Right cardiac atrium (tissue), 5 donors: ENCODE measurements at regions not wholly inside any gene's neighbourhood (a gene's known extent, or its start where the extent isn't known, plus 50 kb on each side); places are given as distances from the start of the nearest gene placed in this dataset.

Experiments used
- ATAC-seq, 2 donors: fragments of 200-7000 bp; cut with Tn5 transposase; one replicate each; pipeline versions ENCODE4 v1.8.0 to v1.9.1; 2020; ENCODE audit warnings: moderate library complexity in 2 of 2, mild to moderate bottlenecking in 1 of 2
- DNase-seq, 3 donors: peaks; one replicate each; pipeline ENCODE4 v3.0.0-alpha.2; 2020
- H3K27ac ChIP-seq: one replicate; pipeline ENCODE4 v1.5.1; 2013; ENCODE audit warnings: mild to moderate bottlenecking, low read length, control low read depth, moderate library complexity
- H3K27me3 ChIP-seq: one replicate; pipeline ENCODE4 v1.6.1; 2013; ENCODE audit not compliant: control insufficient read depth, insufficient read depth
- H3K4me1 ChIP-seq: one replicate; pipeline ENCODE4 v1.6.1; 2013; ENCODE audit warnings: low read length; ENCODE audit not compliant: control insufficient read depth, insufficient read depth
- H3K4me3 ChIP-seq: one replicate; pipeline ENCODE4 v1.5.1; 2013; ENCODE audit warnings: low read length, control low read depth
- H3K9me3 ChIP-seq: one replicate; pipeline ENCODE4 v1.6.1; 2013; ENCODE audit warnings: low read length; ENCODE audit not compliant: control insufficient read depth
- WGBS: extraction: QIAGEN DNeasy Blood & Tissue Kit; methylation state at CpG from one replicate; pipeline ENCODE4 v1.1.7; 2013; 5-methylcytosine and 5-hydroxymethylcytosine counted together
- intact Hi-C, 4 donors: fragments of 100-400 bp; cut with DNase I; formaldehyde crosslinking; loops; one replicate each; pipeline versions ENCODE4 v1.11.0 to v1.14.0; 2022 to 2023
- donor health status: healthy with polysubstance abuse.
- donor health status: DM: no; HTN: yes; CAD: no.
- donor health status: DM: no; HTN: no; CAD: no.
- donor health status: DM: no; HTN: yes; CAD: no; lungs with severe emphysema.
- donor health status: DM: yes; HTN: yes; CAD: no.

DNA sequence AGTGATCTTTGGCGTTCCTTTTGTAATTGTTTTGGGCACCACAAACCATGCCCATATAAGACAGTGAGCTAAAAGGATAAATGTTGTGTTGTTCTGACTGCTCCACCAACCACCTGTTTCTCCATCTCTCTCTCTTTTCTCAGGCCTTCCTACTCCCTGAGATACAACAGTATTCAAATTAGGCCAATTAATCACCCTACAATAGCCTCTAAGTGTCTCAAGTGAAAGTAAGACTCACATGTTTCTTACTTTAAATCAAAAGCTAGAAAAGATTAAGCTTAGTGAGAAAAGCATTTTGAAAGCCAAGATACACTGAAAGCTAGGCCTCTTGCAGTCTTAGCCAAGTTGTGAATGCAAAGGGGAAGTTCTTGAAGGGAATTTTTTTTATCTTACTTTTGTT is 268.8 kb upstream of the NREP start:
- Histone ChIP-seq H3K27ac (no peak overlapping the region), H3K4me1 (no peaks in the 10 kb centered on the region), H3K4me3 (no peak overlapping the region), H3K27me3 (no peaks in the 10 kb centered on the region), H3K9me3 (no peaks in the 10 kb centered on the region)
- no peak for DNase-seq
- no peak for ATAC-seq
- intact Hi-C loops: no loop called here
- 2% methylated on average over 1 of the region's 1 CpG for WGBS

DNA sequence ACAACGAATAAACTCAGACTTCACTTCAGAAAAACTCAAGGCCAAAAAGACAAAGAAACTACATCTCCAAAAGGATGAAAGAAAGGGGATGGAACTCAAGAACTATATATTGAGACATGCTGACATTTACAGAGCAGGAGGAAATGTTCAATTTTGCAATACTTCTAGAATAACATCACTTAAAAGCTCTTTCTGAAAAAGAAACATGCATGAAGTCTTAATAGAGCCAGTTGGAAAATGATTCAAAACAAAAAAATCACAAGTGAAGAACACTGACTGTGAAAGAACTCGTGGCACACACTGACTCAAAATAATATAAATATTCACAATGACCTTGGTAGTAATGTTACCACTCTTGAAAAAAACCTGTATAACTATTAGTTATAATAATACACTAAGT is 267.8 kb upstream of the NREP start:
- intact Hi-C loops: no loop called here
- Histone ChIP-seq H3K27ac (no peak overlapping the region), H3K27me3 (no peaks in the 10 kb centered on the region), H3K4me3 (no peak overlapping the region), H3K4me1 (no peaks in the 10 kb centered on the region), H3K9me3 (no peaks in the 10 kb centered on the region)
- WGBS: 72% methylated on average over 2 of the region's 2 CpGs
- no peak for DNase-seq
- no peak for ATAC-seq

DNA sequence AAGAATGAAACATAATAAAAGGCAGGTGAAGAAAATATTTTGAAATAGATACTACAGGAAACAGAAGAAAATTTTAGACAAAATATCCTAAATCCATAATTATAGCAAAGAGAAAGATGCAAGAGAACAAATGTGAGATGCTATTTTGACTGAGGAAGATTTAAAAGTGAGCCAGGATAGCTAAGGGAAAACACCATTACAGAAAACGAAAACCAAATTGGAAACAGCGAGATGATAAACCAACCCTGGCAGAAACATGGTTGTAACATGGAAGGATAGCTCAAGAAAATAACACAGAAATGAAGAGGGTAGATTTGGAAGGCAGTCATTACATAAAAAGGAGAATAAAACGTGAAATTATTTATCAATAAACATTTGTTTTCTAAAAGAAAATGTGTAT is 267.2 kb upstream of the NREP start:
- no peak overlapping the region for H3K27ac ChIP-seq
- H3K4me1 ChIP-seq: no peaks in the 10 kb centered on the region
- DNase-seq: no peak
- intact Hi-C loops: no loop called here
- WGBS: 90% methylated on average over 3 of the region's 3 CpGs
- ATAC-seq: no peak
- no peaks in the 10 kb centered on the region for H3K27me3 ChIP-seq
- H3K4me3 ChIP-seq: no peak overlapping the region
- H3K9me3 ChIP-seq: no peaks in the 10 kb centered on the region

DNA sequence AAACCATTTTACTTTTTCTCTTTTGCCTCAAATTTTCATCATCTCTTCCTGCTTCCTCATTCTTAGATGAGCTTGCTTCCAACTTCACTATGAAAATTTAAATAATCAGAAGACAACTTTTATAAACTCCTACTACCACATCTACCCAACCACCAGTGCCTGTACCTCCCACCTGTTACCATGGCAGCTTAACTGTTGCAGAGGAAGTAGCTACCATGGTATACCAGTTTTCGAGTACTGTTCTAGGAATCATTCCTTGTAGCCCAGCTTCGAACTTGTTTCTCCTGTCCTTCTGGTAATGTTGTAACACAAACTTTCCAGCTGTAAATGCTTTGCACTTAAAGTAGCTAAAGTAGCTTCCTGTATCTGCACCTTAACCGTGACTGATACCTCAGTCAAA is 266.8 kb upstream of the NREP start:
- DNase-seq: no peak
- intact Hi-C loops: no loop called here
- WGBS: 96% methylated on average over 3 of the region's 3 CpGs
- Histone ChIP-seq H3K4me3 (no peak overlapping the region), H3K27me3 (no peaks in the 10 kb centered on the region), H3K27ac (no peak overlapping the region), H3K9me3 (no peaks in the 10 kb centered on the region), H3K4me1 (no peaks in the 10 kb centered on the region)
- ATAC-seq: no peak

DNA sequence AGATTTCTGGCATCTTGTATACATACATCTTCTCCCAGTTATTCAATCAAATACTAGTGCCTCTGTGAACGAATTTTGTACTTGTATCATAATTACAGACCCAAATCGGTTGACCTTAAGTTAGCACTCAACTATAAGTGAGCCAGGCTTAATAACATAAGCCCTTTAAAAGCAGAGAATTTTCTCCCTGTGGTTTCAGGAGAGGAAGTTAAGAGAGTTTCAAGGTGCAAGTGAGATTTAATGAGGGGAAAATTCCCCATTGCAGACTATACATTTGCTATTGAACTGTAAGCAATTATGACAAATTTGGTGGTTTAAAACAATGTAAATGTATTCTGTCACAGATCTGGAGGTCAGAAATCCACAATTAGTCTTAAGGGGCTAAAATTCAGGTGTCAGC is 261.9 kb upstream of the NREP start:
- no peak for ATAC-seq
- no peak for DNase-seq
- Histone ChIP-seq H3K9me3 (no peaks in the 10 kb centered on the region), H3K4me1 (no peaks in the 10 kb centered on the region), H3K4me3 (no peak overlapping the region), H3K27ac (no peak overlapping the region), H3K27me3 (no peaks in the 10 kb centered on the region)
- WGBS: 68% methylated on average over 2 of the region's 2 CpGs
- intact Hi-C loops: no loop called here

DNA sequence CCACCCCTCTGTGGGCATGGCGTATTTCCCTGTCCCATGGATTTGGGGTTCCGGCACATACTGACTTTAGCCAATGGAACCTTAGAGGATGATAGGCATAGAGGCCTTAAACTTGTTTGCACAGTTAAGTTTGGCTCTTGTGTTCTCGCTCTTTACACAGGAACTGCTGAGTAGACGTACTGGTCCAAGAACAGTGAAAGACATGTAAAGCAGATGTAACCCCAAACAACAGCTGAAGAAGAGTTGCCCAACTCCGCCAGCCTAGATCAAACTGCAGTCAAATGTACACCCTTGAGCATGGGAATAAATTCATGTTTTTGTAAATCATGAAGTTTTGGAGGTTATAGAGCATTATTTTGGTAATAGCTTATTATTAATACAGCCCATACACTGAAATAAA is 260.0 kb upstream of the NREP start:
- 98% methylated on average over 5 of the region's 5 CpGs for WGBS
- no peak overlapping the region for H3K4me3 ChIP-seq
- intact Hi-C loops: no loop called here
- DNase-seq (no peak), ATAC-seq (no peak)
- no peaks in the 10 kb centered on the region for H3K4me1 ChIP-seq
- no peak overlapping the region for H3K27ac ChIP-seq
- no peaks in the 10 kb centered on the region for H3K9me3 ChIP-seq
- H3K27me3 ChIP-seq: no peaks in the 10 kb centered on the region

DNA sequence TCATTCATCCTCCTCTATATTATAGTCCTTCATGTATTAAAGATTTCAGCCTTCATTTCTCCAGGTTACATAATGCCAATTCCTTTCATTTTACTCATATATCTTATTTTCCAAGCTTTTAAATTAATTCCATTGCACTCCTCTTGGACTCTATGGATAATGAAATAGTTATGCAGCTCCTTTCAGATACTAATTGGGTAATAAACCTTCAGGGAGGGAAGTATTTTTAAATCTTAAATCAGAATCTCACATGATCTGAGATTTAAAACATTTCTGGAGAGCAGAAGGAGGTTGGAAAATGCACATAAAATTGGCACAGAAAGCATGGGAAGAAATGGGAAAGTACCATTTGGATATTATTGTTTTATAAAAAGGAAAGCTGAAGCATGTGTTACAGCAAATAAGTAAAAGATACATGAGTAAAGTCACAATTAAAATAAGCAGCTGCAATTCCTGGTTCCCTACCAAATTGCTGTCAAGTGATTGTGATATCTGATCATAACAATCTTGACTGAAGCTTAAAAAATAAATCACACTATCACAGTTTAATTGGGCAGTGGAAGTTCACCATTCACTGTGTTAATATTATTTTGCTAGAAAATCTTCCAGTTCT is 257.9 kb upstream of the NREP start:
- Histone ChIP-seq H3K27ac (no peak overlapping the region), H3K4me3 (no peak overlapping the region), H3K9me3 (no peaks in the 10 kb centered on the region), H3K27me3 (no peaks in the 10 kb centered on the region), H3K4me1 (no peaks in the 10 kb centered on the region)
- intact Hi-C loops: no loop called here
- no peak for ATAC-seq
- DNase-seq: no peak

DNA sequence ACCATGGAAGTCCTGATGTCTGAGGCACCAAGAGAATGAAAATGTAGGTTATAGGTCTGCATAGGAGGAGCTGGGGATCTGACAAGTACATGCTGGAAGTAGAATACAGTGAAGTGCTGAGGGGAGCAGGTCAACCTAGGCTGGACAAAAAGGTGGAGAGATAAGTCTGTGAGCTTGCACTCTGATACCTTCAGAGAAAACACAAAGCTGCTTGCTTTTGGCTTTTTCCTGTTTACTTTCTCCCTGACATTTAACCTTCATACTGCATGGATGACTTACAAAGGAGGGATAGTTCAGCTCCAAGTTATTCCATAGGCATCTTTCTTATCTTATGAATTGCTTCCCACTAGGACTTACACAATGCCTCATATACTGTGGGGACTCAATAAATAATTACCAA is 256.7 kb upstream of the NREP start:
- no peaks in the 10 kb centered on the region for H3K4me1 ChIP-seq

DNA sequence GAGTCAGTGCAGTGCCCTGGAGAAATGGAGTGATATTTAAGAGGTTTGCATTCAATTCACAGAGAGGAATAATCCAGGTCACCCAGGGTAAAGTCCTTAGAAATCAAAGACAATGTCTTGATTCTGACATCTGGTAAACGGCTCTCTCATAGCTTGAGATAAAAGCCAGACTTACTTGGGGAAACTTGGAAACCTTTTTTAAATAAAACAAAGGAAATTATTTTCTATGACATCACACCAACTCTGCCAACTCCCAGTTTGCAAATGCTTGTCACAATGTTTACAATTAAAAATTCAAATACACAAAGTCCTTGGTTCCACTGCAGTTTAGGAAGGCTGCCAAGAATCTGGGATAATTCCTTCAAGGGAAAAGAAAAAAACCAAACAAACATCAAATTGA is 255.1 kb upstream of the NREP start:
- intact Hi-C loops: no loop called here
- WGBS: 22% methylated on average over 1 of the region's 1 CpG
- no peaks in the 10 kb centered on the region for H3K27me3 ChIP-seq
- H3K9me3 ChIP-seq: no peaks in the 10 kb centered on the region
- peak in 1 of 2 donors; percentile 42 for ATAC-seq
- no peak for DNase-seq
- no peaks in the 10 kb centered on the region for H3K4me1 ChIP-seq
- H3K27ac ChIP-seq: no peak overlapping the region
- H3K4me3 ChIP-seq: no peak overlapping the region

More for the DNA sequence above, 256.7 kb upstream of the NREP start:
- intact Hi-C loops: no loop called here
- DNase-seq (no peak), ATAC-seq (no peak)
- Histone ChIP-seq H3K4me3 (no peak overlapping the region), H3K27ac (no peak overlapping the region), H3K9me3 (no peaks in the 10 kb centered on the region), H3K27me3 (no peaks in the 10 kb centered on the region)

DNA sequence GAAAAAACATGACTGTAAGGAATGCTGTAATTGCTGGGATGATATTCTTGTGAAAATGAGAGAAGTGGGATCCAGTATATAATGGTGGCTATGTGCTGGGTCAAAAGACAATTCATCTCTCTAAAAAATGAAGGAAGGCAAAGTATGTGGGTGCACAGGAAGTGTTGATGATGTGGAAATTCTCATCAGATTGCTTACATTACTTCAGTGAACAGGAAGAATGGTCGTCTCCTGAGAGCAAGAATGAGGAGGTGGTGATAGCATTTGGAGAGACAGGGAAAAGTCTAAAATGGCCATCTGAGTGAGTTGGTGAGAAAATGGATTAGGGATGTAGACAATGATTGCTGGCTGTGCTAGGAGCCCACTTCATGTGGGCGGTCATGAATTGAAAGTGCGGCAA is 253.5 kb upstream of the NREP start:
- no peaks in the 10 kb centered on the region for H3K9me3 ChIP-seq
- no peak overlapping the region for H3K4me3 ChIP-seq
- no peak for DNase-seq
- intact Hi-C loops: no loop called here
- H3K27me3 ChIP-seq: no peaks in the 10 kb centered on the region
- no peak overlapping the region for H3K27ac ChIP-seq
- no peaks in the 10 kb centered on the region for H3K4me1 ChIP-seq
- WGBS: 85% methylated on average over 3 of the region's 3 CpGs
- ATAC-seq: no peak

DNA sequence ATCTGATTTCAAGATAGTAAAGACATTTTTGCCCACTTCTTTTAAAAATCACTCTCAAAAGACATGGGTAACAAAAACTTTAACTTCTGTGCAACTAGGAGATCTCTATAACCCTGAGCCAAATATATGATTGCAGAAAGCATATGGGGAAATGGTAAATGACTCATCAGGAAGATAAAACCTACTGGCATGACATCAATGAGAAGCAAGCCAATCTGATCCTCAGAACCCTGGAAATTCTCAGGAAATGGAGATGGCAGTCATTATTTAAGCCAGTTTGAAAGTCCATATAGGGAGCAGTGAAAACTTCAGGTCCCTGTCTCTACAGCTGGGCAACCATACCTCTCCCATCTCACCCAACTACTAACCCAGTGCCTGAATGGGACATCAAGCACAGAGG is 249.7 kb upstream of the NREP start:
- Histone ChIP-seq H3K27me3 (no peaks in the 10 kb centered on the region), H3K9me3 (no peaks in the 10 kb centered on the region), H3K4me3 (no peak overlapping the region), H3K4me1 (no peaks in the 10 kb centered on the region), H3K27ac (no peak overlapping the region)
- ATAC-seq: no peak
- intact Hi-C loops: no loop called here
- no peak for DNase-seq

DNA sequence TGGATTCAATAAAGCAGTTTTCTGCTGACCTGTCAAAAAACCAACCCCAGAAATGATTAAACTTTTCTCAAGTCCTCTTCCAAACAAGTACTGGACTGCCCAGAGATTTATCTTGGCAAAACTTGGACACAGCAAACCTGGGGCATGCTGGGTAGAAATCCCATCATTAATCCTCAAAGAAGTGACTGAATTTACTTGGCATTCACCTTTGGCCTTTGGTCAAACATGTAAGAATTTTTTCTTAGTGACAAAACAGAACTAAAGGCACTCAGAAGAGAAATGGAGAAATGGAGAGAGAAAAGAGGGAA is 248.6 kb upstream of the NREP start:
- intact Hi-C loops: no loop called here
- no peak for DNase-seq
- Histone ChIP-seq H3K4me1 (no peaks in the 10 kb centered on the region), H3K27ac (no peak overlapping the region), H3K4me3 (no peak overlapping the region), H3K9me3 (no peaks in the 10 kb centered on the region), H3K27me3 (no peaks in the 10 kb centered on the region)
- no peak for ATAC-seq
